Astrocyte (in vitro differentiated cells and primary cell): ENCODE measurements at regions not wholly inside any gene's neighbourhood (a gene's known extent, or its start where the extent isn't known, plus 50 kb on each side); places are given as distances from the start of the nearest gene placed in this dataset.

Source experiments
- CTCF ChIP-seq: IDR thresholded peaks from 2 replicates; pipeline ENCODE4 v1.5.1; 2011; ENCODE audit warnings: low read depth, mild to moderate bottlenecking, inconsistent platforms, low read length, moderate library complexity; ENCODE audit not compliant: insufficient read depth
- EZH2 ChIP-seq: IDR thresholded peaks from 2 replicates; pipeline ENCODE4 v1.6.1; 2012; ENCODE audit warnings: mild to moderate bottlenecking, low read length, inconsistent platforms; ENCODE audit not compliant: insufficient read depth

- TF ChIP-seq CTCF (no peak), EZH2 (no peak)
These were observed 599.5 kb upstream of the B3GALT2 start for GRCh38 chr1:193785850-193786420.
